ENCODE measurements at regions not wholly inside any gene's neighbourhood (a gene's known extent, or its start where the extent isn't known, plus 50 kb on each side); places are given as distances from the start of the nearest gene placed in this dataset.

DNA sequence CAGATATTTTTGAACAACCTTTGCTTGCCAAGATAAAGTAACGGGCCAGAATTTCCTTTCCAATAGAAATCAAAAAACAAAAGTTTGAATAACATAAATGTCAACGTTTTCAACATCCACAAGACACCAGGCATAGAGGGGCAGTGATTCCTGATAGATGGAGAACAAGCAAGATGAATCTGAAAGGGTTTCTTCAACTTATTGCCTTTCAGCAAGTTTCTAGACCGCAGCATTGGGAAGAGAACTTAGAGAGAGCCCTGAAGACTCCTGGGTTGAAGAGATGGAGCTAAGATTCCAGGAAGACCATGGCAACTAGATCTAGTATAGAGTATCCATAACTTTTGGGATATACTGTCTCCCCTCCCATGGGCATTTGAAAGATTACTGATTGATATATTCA, 751.4 kb upstream of the CTNND2 start:
- POLR2A ChIA-PET, result no interaction called here

DNA sequence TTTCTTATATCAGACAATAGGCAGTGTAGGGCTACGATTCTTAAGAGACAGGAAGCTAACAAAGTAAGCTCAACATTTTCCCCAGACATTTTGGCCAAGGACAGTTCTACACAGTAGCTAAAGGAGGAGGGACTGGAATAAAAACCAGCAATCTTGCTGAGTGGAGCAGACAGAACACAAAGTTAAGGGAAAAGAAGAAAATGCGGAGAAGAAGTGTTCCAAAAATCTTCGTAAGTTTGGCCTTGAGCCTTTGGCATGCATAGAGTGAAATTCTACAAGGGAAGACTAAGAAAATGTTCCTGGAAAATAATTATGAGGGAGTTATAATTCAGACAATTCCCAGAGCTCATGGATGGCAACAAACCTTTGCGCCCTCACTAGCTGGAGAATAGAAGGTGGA, 748.0 kb upstream of the CTNND2 start:
- no peaks in the 10 kb centered on the region for H3K9me3 ChIP-seq (ENCODE audit: control insufficient read depth, insufficient read depth, low read depth, low read length)
- no peak overlapping the region for H3K27ac ChIP-seq (ENCODE audit: extremely low read depth, low read depth, low read length)
- CTCF ChIA-PET, result no interaction called here
- TF ChIP-seq ZNF354C (tag by site-specific recombination; IDR thresholded peaks at IDR 0.05; ENCODE audit: borderline replicate concordance, low read depth), result no peak
- TF ChIP-seq KLF10 (tag by site-specific recombination; IDR thresholded peaks at IDR 0.05), result no peak
- TF ChIP-seq ZNF624 (tag by site-specific recombination; IDR thresholded peaks at IDR 0.05), result no peak
- TF ChIP-seq ZNF558 (tag by site-specific recombination; IDR thresholded peaks at IDR 0.05), result no peak
- no peak for TF ChIP-seq ZNF16 (tag by site-specific recombination; IDR thresholded peaks at IDR 0.05; ENCODE audit: low read depth)
- no peak for TF ChIP-seq PRDM1 (tag by site-specific recombination; IDR thresholded peaks at IDR 0.05)
- no peak for TF ChIP-seq SCRT1 (tag by site-specific recombination; IDR thresholded peaks at IDR 0.05; ENCODE audit: borderline replicate concordance)
- no peak for TF ChIP-seq ZNF133 (tag by site-specific recombination; IDR thresholded peaks at IDR 0.05)
- TF ChIP-seq, protein P1, sequence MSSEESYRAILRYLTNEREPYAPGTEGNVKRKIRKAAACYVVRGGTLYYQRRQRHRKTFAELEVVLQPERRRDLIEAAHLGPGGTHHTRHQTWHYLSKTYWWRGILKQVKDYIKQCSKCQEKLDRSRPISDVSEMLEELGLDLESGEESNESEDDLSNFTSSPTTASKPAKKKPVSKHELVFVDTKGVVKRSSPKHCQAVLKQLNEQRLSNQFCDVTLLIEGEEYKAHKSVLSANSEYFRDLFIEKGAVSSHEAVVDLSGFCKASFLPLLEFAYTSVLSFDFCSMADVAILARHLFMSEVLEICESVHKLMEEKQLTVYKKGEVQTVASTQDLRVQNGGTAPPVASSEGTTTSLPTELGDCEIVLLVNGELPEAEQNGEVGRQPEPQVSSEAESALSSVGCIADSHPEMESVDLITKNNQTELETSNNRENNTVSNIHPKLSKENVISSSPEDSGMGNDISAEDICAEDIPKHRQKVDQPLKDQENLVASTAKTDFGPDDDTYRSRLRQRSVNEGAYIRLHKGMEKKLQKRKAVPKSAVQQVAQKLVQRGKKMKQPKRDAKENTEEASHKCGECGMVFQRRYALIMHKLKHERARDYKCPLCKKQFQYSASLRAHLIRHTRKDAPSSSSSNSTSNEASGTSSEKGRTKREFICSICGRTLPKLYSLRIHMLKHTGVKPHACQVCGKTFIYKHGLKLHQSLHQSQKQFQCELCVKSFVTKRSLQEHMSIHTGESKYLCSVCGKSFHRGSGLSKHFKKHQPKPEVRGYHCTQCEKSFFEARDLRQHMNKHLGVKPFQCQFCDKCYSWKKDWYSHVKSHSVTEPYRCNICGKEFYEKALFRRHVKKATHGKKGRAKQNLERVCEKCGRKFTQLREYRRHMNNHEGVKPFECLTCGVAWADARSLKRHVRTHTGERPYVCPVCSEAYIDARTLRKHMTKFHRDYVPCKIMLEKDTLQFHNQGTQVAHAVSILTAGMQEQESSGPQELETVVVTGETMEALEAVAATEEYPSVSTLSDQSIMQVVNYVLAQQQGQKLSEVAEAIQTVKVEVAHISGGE (tag by site-specific recombination; conservative IDR thresholded peaks at IDR 0.05; ENCODE audit: low read depth), result no peak
- no peak for TF ChIP-seq SETDB1 (IDR thresholded peaks at IDR 0.05; ENCODE audit: insufficient read length, low read length)
- no peak for TF ChIP-seq ZNF221 (tag by site-specific recombination; IDR thresholded peaks at IDR 0.05; ENCODE audit: borderline replicate concordance)
- no peak for TF ChIP-seq ZBTB20 (tag by site-specific recombination; IDR thresholded peaks at IDR 0.05)
- no peak for TF ChIP-seq ZNF658 (tag by site-specific recombination; IDR thresholded peaks at IDR 0.05)
- TF ChIP-seq ZSCAN4 (tag by site-specific recombination; IDR thresholded peaks at IDR 0.05), result no peak
- no peak for TF ChIP-seq ZNF175 (tag by site-specific recombination; IDR thresholded peaks at IDR 0.05)
- TF ChIP-seq ZNF677 (tag by site-specific recombination; IDR thresholded peaks at IDR 0.05), result no peak
- no peak for TF ChIP-seq ZBTB44 (tag by site-specific recombination; IDR thresholded peaks at IDR 0.05)
- no peak for TF ChIP-seq ZNF768 (tag by site-specific recombination; IDR thresholded peaks at IDR 0.05)
- H3K4me3 ChIP-seq (ENCODE audit: low read depth, low read length), result no peak overlapping the region
- H3K4me1 ChIP-seq (ENCODE audit: control insufficient read depth, insufficient read depth, low read length), result no peaks in the 10 kb centered on the region
- POLR2A ChIA-PET, result no interaction called here
- no peaks in the 10 kb centered on the region for H3K36me3 ChIP-seq (ENCODE audit: control insufficient read depth in 2 of 2, insufficient read depth in 1 of 2, low read length in 2 of 2)

More for the DNA sequence above, 751.4 kb upstream of the CTNND2 start:
- Histone ChIP-seq H3K9me3 (ENCODE audit: control insufficient read depth, insufficient read depth, low read depth, low read length) (no peaks in the 10 kb centered on the region), H3K36me3 (ENCODE audit: control insufficient read depth in 2 of 2, insufficient read depth in 1 of 2, low read length in 2 of 2) (no peaks in the 10 kb centered on the region), H3K4me1 (ENCODE audit: control insufficient read depth, insufficient read depth, low read length) (no peaks in the 10 kb centered on the region), H3K27ac (ENCODE audit: extremely low read depth, low read depth, low read length) (no peak overlapping the region), H3K4me3 (ENCODE audit: low read depth, low read length) (no peak overlapping the region)
- CTCF ChIA-PET, result no interaction called here
- TF ChIP-seq ZNF292 (tag by site-specific recombination; IDR thresholded peaks at IDR 0.05; ENCODE audit: borderline replicate concordance, low read depth) (no peak), ZNF600 (tag by site-specific recombination; IDR thresholded peaks at IDR 0.05) (no peak), ZNF146 (tag by site-specific recombination; IDR thresholded peaks at IDR 0.05) (no peak), ZNF433 (tag by site-specific recombination; IDR thresholded peaks at IDR 0.05; ENCODE audit: low read depth) (no peak), GLI2 (tag by site-specific recombination; IDR thresholded peaks at IDR 0.05; ENCODE audit: borderline replicate concordance, low read depth) (no peak), ZNF174 (tag by site-specific recombination; IDR thresholded peaks at IDR 0.05) (no peak), ZNF626 (tag by site-specific recombination; IDR thresholded peaks at IDR 0.05) (no peak), ZNF660 (tag by site-specific recombination; IDR thresholded peaks at IDR 0.05) (no peak), ZNF10 (tag by site-specific recombination; IDR thresholded peaks at IDR 0.05) (no peak)
- TF ChIP-seq, protein P2, sequence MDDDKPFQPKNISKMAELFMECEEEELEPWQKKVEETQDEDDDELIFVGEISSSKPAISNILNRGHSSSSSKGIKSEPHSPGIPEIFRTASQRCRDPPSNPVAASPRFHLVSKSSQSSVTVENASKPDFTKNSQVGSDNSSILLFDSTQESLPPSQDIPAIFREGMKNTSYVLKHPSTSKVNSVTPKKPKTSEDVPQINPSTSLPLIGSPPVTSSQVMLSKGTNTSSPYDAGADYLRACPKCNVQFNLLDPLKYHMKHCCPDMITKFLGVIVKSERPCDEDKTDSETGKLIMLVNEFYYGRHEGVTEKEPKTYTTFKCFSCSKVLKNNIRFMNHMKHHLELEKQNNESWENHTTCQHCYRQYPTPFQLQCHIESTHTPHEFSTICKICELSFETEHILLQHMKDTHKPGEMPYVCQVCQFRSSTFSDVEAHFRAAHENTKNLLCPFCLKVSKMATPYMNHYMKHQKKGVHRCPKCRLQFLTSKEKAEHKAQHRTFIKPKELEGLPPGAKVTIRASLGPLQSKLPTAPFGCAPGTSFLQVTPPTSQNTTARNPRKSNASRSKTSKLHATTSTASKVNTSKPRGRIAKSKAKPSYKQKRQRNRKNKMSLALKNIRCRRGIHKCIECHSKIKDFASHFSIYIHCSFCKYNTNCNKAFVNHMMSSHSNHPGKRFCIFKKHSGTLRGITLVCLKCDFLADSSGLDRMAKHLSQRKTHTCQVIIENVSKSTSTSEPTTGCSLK (tag by site-specific recombination; IDR thresholded peaks at IDR 0.05), result no peak
- TF ChIP-seq, protein P3, sequence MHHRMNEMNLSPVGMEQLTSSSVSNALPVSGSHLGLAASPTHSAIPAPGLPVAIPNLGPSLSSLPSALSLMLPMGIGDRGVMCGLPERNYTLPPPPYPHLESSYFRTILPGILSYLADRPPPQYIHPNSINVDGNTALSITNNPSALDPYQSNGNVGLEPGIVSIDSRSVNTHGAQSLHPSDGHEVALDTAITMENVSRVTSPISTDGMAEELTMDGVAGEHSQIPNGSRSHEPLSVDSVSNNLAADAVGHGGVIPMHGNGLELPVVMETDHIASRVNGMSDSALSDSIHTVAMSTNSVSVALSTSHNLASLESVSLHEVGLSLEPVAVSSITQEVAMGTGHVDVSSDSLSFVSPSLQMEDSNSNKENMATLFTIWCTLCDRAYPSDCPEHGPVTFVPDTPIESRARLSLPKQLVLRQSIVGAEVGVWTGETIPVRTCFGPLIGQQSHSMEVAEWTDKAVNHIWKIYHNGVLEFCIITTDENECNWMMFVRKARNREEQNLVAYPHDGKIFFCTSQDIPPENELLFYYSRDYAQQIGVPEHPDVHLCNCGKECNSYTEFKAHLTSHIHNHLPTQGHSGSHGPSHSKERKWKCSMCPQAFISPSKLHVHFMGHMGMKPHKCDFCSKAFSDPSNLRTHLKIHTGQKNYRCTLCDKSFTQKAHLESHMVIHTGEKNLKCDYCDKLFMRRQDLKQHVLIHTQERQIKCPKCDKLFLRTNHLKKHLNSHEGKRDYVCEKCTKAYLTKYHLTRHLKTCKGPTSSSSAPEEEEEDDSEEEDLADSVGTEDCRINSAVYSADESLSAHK (tag by site-specific recombination; IDR thresholded peaks at IDR 0.05), result no peak
